GM19240 (cell line): ENCODE measurements at regions not wholly inside any gene's neighbourhood (a gene's known extent, or its start where the extent isn't known, plus 50 kb on each side); places are given as distances from the start of the nearest gene placed in this dataset.
"Not testable (repeated sequence)": the region's sequence is repeated elsewhere in the genome, so short reads cannot be mapped to it uniquely, and the experiment has no call there.

Experiments used
- DNase-seq: peaks from one replicate; pipeline ENCODE4 v3.0.0; 2011; ENCODE audit warnings: low spot score; ENCODE audit not compliant: insufficient read length

- no peak for DNase-seq
These were observed 695.0 kb downstream of the COL12A1 start for GRCh38 chr6:74510878-74511277.

- DNase-seq: no peak
These were observed 698.2 kb downstream of the COL12A1 start for GRCh38 chr6:74507649-74508048.

DNA sequence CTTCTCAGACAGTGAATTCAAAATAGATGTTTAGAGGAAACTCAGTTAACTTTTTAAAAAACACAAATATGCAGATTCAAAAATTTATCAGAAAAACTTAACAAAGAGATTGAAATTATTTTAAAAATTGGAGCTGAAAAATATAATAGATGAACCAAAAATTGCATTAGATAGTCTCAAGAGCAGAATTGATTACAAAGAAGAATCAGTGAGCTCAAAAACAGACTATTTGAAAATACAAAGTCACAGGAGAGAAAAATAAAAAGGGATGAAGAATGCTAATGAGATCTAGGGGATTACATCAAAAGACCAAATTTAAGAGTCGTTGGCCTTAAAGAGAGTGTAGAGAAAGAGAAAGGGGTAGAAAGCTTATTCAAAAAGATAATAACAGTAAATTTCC lies 700.5 kb downstream of the COL12A1 start:
- DNase-seq: no peak

GRCh38 chr6:74504941-74505340 lies 700.9 kb downstream of the COL12A1 start:
- DNase-seq: no peak

GRCh38 chr6:74492587-74492986 lies 713.3 kb downstream of the COL12A1 start:
- no peak for DNase-seq

- no peak for DNase-seq
These were observed 713.9 kb downstream of the COL12A1 start for GRCh38 chr6:74491844-74492374.

DNA sequence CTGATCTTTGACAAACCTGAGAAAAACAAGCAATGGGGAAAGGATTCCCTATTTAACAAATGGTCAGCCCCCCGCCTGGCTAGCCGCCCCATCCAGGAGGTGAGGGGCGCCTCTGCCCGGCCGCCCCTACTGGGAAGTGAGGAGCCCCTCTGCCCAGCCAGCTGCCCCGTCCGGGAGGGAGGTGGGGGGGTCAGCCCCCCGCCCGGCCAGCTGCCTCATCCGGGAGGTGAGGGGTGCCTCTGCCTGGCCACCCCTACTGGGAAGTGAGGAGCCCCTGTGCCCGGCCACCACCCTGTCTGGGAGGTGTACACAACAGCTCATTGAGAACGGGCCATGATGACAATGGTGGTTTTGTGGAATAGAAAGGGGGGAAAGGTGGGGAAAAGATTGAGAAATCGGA lies 717.1 kb downstream of the COL12A1 start:
- not testable (repeated sequence) for DNase-seq

- no peak for DNase-seq
These were observed 723.7 kb downstream of the COL12A1 start for GRCh38 chr6:74482180-74482579.

- no peak for DNase-seq
These were observed 725.3 kb downstream of the COL12A1 start for GRCh38 chr6:74480561-74480960.

DNA sequence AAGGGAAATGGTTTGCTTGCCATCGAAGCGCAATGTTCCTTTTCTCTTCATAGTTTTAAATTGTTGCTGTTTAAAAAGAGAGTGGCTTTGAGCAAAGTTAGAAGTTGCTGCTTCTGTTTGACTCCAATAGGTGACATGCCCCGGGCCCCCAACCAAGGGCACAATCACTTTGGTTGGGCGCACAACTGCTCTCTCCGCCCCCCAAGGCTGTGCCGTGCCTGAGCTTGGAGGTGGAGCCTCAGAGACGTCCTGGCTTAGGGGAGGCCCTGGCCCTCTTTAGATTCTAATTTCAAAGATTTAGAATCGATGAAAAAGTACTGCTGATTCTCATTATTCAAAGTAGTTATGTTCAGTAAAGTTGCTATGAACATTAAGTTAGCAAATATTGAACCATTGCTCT lies 725.9 kb downstream of the COL12A1 start:
- no peak for DNase-seq

DNA sequence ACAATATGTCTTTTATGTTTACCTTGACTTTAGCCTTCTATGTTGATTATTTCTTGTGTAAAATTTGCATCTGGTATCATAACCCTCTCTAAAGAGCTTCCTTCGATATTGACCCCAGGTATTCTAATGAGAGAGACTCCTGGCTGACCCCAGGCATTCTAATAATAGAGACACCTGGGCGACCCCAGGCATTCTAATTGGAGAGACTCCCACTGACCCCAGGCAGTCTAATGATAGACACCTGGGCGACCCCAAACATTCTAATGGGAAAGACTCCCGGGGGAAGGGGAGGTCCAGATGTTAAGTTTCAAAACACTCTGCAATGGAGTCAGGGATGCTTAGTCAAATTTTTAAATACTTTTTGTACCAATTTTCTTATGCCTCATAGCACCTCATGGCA lies 726.4 kb downstream of the COL12A1 start:
- DNase-seq: no peak

DNA sequence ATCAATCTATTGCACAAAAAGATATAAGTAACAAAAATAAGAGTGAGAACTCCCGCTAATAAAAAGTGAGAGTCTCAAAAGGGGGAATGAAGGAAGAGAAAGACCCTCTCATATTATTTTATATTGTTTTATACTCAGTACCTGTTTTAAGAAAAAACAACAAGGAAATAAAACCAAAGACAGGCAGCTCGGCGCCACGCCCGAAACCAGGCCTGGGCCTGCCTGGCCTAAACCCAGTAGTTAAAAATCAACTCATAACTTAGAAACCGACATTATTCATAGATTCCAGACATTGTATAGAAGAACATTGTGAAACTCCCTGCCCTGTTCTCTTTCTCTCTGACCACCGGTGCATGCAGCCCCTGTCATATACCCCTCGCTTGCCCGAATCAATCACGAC lies 731.8 kb downstream of the COL12A1 start:
- DNase-seq: not testable (repeated sequence)

GRCh38 chr6:74468552-74468951 lies 737.3 kb downstream of the COL12A1 start:
- not testable (repeated sequence) for DNase-seq

DNA sequence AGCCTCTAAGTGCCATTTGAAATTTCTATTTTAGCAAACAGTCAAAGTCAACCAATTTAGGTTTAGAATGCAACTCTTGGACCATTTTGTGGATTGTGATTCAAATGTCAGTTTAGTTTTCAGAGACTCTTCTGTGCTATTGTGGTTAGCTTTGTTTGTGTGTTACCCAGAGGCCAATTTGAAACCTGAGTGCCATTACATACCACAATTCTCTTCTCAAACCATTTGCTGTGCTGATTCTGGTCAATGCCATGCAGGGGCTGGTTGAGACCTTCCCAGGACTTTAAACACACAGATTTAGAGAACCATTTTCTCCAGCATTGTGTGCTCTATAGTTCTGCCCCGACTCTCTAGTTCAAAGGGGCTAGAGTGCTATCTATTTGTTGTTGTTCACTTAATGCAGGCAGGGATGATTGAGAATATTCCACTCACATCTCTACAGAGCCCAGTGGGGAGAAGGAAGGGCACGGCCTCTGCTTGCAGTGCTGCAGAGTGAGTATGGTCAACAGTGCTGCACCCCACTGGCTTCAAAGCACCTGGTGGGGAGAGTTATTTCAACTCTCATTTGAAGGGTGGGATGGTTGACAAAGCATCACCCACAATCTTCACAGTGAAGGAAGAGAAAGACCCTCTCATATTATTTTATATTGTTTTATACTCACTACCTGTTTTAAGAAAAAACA lies 738.2 kb downstream of the COL12A1 start:
- DNase-seq: no peak

- no peak for DNase-seq
These were observed 739.3 kb downstream of the COL12A1 start for GRCh38 chr6:74466572-74466971.

GRCh38 chr6:74459260-74459659 lies 746.6 kb downstream of the COL12A1 start:
- no peak for DNase-seq

DNA sequence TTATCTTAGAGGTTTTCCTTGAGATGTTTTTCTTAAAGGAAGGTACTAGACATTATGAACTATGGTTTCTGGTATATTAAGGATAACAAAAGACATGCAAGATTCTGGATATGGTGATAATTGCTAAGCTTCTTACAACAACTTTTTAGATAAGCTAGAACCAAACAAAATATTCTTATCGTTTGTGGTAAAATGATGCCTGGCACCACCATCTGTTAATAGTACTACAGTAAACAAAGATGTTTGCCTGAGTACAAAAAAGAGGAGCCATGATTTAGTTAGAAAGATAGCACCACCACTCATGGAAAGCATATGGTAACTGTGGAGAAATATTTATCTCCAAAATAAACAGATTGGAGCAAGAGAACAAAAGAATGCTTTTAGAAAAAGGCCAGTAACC lies 747.3 kb downstream of the COL12A1 start:
- no peak for DNase-seq

DNA sequence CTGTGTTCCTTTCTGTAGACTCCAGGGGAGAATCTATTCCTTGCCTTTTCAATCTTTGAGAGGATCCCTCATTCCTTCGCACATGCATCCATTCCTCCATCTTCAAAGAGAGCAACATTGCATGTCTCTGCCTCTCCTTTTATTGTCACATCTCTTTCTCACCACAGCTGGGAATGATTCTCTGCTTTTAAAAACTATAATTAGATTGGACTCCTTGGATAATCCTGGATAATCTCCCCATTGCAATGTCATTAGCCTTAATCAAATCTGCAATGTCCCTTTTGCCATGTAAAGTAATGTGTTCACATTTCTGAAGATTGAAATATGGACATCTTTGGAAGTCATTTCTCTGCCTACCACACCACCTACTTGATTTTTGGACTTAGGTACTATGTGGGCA lies 750.1 kb downstream of the COL12A1 start:
- DNase-seq: no peak

- no peak for DNase-seq
These were observed 753.9 kb downstream of the COL12A1 start for GRCh38 chr6:74451953-74452352.

GRCh38 chr6:74448850-74449249 lies 752.8 kb downstream of the CD109 start:
- no peak for DNase-seq

DNA sequence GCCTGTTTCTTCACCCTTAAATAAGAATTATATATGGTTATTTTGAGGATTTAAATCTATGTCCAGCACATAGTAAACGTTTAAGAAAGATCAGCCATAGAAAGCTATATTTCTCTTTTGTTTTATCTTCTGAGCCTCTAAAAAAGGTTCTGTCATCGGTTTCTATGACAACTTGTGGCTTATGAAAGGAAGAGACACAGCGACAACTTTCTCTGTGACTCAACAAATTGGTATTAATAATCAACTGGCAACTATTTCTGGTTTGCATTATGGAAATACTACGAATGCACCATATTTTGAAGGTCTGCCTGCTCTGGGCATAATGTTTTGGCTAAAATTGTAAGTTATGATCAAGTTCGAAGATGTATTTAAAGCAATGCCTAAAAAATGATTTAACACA lies 751.0 kb downstream of the CD109 start:
- no peak for DNase-seq

DNA sequence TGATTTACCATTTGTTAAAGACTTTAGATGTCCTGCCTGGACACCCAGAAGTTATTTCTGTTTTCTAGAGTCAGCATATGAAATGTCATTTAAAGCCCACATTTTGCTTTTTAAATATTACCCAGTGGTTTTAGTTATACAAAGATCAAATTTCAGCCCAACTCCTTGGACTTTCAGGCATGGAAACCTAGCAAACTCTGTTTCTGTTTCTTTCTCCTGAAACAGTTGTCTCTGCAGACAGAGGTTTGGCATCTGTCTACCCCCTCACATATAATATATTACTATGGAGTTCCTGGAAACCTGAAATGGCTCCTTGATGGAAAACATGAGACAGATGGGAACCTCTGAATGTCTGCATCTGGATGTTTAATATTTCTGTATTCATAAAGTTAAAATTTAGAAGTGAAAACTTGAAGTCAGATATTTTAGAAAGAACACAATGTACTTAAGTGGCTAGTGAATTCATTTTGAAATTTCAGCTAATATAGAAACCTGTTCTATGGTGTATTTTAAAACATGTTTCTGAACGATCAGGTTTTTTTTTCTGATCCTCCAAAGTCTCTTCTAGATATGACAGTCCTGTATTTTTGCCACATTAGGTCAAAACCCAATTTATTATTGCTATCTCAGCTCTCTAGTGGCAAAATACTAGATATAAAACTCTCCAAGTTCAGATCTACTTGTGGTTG lies 743.3 kb downstream of the CD109 start:
- DNase-seq: no peak

- not testable (repeated sequence) for DNase-seq
These were observed 742.4 kb downstream of the CD109 start for GRCh38 chr6:74438395-74438794.
